H1 (cell line): ENCODE measurements at regions not wholly inside any gene's neighbourhood (a gene's known extent, or its start where the extent isn't known, plus 50 kb on each side); places are given as distances from the start of the nearest gene placed in this dataset.

Experiments
- ATF3 ChIP-seq: IDR thresholded peaks from 2 replicates; pipeline ENCODE4 v1.6.1; 2011; ENCODE audit warnings: low read depth, mild to moderate bottlenecking, low read length; ENCODE audit not compliant: insufficient read depth
- BCL11A ChIP-seq, 2 experiments: IDR thresholded peaks; one replicate each; pipeline ENCODE4 v1.6.1; 2011; ENCODE audit warnings: low read depth in 2 of 2, low read length in 2 of 2, mild to moderate bottlenecking in 2 of 2
- CHD2 ChIP-seq: IDR thresholded peaks from 2 replicates; pipeline ENCODE4 v1.6.1; 2012; ENCODE audit warnings: low read length, improper control_type of control experiment
- CREB1 ChIP-seq: IDR thresholded peaks from 2 replicates; pipeline ENCODE4 v1.6.1; 2012; ENCODE audit warnings: inconsistent platforms
- EP300 ChIP-seq, 2 experiments: IDR thresholded peaks; 1 replicate in 1 of 2; 2 replicates in 1 of 2; pipeline ENCODE4 v1.6.1; 2011 to 2012; ENCODE audit warnings: low read depth in 2 of 2, low read length in 2 of 2, mild to moderate bottlenecking in 2 of 2, borderline replicate concordance in 1 of 2, inconsistent platforms in 1 of 2, moderate library complexity in 1 of 2
- KDM5A ChIP-seq: fragments of 200-600 bp; IDR thresholded peaks from 2 replicates; pipeline ENCODE4 v1.7.1; 2012; ENCODE audit warnings: mild to moderate bottlenecking, low read length, inconsistent platforms, mixed read lengths
- RFX5 ChIP-seq: IDR thresholded peaks from 2 replicates; pipeline ENCODE4 v1.6.1; 2011; ENCODE audit warnings: low read depth, low read length, improper control_type of control experiment, borderline replicate concordance
- SAP30 ChIP-seq: fragments of 300-600 bp; sonication (generic); IDR thresholded peaks from 2 replicates; pipeline ENCODE4 v1.7.1; 2012; ENCODE audit warnings: low read length, moderate library complexity, mild to moderate bottlenecking, inconsistent platforms; ENCODE audit not compliant: insufficient read depth, insufficient replicate concordance
- TBP ChIP-seq: IDR thresholded peaks from 2 replicates; pipeline ENCODE4 v1.6.1; 2011; ENCODE audit warnings: low read depth, low read length, improper control_type of control experiment

GRCh38 chr2:67798541-67799160 lies 264.2 kb downstream of the C1D start (continued):
- TF ChIP-seq BCL11A (IDR thresholded peaks at IDR 0.05; ENCODE audit: low read depth in 2 of 2, low read length in 2 of 2) (no peak), TBP (no peak), ATF3 (no peak), KDM5A (no peak), SAP30 (no peak), RFX5 (no peak), CREB1 (no peak), CHD2 (no peak), EP300 (IDR thresholded peaks at IDR 0.05; ENCODE audit: borderline replicate concordance in 1 of 2, low read depth in 2 of 2, low read length in 2 of 2) (no peak)
